Limb (tissue), 2 donors: ENCODE measurements at regions not wholly inside any gene's neighbourhood (a gene's known extent, or its start where the extent isn't known, plus 50 kb on each side); places are given as distances from the start of the nearest gene placed in this dataset.

ENCODE experiments used
- DNase-seq, 2 donors: peaks; one replicate each; pipeline ENCODE4 v3.0.0-alpha.2; 2016; ENCODE audit errors: extremely low spot score in 2 of 2

DNA sequence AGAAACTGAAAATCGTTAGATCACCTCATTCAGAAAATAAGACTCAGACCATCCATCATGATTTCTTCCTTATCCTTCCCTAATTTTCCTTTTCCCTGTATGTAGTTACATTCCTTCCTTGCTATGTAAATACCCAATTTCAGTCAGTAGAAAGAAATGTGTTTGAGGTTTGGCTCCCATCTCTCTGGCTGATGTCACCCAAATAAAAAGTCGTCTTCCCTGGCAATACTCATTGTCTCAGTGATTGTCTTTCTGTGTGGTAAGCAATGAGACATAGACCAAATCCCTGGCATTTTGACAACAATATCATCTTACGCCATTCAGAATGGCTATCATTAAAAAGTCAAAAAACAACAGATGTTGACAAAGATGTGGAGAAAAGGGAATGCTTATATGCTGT lies 303.9 kb upstream of the EDIL3 start:
- DNase-seq, result no peak

GRCh38 chr5:84685121-84685894 lies 300.6 kb upstream of the EDIL3 start:
- DNase-seq, result no peak

GRCh38 chr5:84683594-84683993 lies 298.9 kb upstream of the EDIL3 start:
- no peak for DNase-seq

- no peak for DNase-seq
Measured at GRCh38 chr5:84682531-84682930, 297.9 kb upstream of the EDIL3 start.

- no peak for DNase-seq
Measured at GRCh38 chr5:84680908-84681307, 296.2 kb upstream of the EDIL3 start.

DNA sequence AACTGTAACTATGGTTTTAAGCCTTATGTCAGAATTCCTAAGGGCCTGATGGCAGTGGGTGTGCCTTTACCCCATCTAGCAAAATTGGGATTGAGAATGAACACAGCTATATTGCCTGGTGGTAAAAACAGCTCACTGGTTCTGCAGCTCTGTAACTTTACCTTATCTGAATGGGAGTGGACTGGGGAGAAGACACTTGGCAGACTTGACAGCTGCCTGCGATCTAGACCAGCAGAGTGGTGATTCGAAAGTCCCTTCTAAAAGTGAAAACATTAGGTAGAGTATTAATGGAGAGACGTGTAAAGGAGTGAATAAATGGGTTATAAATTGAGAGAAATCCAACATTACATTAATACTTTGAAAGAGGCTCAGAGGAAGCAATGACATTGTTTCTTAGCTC lies 289.1 kb upstream of the EDIL3 start:
- DNase-seq, result no peak

DNA sequence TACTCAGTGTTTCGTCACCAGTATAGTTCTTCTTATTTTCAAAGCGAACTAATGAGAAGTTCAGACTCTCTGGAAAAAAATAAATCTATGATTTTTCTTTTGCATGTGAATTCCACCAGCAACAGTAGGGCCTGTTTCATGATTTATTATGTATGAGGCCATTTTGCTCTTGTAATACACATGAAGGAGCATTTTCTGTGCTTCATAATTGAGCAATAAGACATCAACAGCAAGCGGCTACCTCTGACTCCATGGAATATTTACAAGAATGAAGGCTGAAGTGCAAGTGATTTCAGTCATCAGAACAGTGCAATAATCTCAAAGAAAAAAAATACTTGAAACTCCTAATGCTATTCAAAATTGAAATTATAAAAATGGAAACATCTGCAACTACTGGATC lies 282.9 kb upstream of the EDIL3 start:
- no peak for DNase-seq

DNA sequence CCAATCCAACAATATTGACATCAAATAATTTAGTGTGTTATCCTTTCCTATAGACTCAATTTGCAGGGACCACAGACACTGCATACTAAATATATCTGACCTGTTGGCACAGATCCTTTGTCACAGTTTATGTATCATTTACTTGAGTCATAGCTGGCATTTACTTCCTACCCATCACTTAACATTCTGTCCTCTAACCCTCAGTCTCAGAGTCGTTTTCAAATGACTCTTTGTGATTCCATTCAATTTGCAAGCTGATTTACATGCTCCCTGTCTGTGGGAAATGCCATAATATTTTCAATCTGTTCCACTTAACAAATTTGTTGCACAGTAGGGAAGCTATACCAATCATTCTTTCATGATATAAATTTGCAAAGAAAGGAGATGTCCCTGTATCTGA lies 265.7 kb upstream of the EDIL3 start:
- DNase-seq, result no peak

DNA sequence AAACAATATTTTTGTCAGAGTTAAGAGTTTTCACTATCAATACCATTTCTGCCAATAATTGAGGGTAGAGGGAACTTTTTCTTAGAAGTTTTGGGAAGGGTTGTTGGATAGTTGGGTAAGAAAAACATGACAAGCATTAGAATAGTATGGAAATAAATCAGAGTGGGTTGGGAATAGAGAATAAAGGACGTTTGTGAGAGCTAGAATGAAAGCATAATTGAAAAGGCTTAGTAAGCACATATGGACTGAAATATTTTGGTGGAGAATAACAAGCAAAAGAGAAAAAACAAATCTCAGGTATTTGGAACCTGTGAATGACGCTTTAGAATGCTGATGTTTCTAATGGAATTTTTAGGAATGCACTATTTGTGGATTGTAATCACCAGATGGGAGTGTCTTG lies 262.9 kb upstream of the EDIL3 start:
- no peak for DNase-seq

- no peak for DNase-seq
Measured at GRCh38 chr5:84642795-84643194, 258.1 kb upstream of the EDIL3 start.

GRCh38 chr5:84642324-84642723 lies 257.6 kb upstream of the EDIL3 start:
- DNase-seq, result no peak

DNA sequence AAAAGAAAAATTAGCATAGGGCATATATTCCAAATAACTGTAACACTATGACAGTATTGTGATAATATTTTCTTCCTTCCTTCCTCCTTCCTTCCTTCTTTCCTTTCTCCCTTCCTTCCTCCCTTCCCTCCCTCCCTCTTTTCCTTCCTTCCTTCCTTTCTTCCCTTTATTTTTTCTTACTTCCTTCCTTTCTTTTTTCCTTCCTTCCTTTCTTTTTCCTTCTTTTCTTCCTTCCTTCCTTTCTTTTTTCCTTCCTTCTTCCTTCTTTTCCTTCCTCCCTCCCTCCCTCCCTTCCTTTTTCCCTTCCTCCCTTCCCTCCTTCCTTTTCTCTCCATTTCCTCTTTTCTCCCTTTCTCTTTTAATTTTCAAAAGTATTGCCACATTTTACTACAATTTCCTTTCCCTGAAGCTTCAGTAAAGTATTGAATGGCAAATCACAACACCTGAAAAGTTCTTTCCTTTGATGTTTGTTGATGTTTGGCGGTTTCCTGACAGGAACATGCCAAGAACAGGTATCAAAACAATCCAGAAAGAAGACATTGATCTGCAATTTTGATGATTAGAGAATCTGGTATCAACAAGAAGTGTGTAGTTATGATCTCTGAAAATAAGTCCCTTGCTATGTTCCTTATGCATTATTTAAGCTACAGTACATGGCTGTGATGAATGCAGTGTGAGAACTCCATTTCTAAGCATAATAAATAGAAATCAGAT lies 253.1 kb upstream of the EDIL3 start:
- no peak for DNase-seq

GRCh38 chr5:84635235-84636055 lies 250.8 kb upstream of the EDIL3 start:
- no peak for DNase-seq

DNA sequence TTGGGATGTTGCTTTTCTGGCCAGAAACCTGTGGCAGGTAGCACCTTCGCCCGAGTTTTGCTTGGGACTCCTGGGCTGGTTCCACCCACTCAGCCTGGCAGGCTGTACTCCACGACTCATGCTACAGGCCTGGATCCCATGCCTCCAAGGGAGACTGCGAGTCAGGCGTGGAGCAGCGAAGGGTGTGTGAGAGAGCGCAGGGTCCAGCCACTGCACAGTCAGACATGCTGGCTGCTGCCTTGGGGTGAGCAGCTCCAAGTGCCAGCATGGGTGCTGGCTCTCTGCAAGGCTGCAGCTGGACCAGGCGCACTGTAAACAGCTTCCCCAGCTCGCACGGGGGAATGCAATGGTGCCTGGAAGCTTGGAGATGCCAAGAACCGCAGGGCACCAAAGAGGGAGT lies 249.6 kb upstream of the EDIL3 start:
- DNase-seq, result no peak

GRCh38 chr5:84632418-84632817 lies 247.7 kb upstream of the EDIL3 start:
- no peak for DNase-seq

DNA sequence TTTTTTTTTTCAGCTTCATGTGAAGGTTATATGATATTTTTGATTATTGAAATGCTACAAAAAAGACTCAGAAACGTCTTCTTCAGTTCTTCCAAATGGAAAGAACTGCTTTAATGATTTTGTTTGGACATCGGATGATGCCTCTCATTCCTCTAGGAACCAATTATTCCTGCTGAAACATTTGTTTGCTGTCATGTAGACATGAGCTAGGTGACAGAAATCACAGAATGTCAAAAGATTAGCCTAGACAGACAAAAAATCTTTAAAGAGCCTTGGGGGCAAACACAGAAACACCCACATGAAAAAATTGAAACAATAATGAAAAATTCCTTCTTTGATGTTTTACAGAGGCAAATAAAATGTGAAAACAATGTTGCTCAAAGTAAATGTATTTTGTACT lies 244.2 kb upstream of the EDIL3 start:
- DNase-seq, result no peak

- DNase-seq, result no peak
Measured at GRCh38 chr5:84623019-84623418, 238.3 kb upstream of the EDIL3 start.

DNA sequence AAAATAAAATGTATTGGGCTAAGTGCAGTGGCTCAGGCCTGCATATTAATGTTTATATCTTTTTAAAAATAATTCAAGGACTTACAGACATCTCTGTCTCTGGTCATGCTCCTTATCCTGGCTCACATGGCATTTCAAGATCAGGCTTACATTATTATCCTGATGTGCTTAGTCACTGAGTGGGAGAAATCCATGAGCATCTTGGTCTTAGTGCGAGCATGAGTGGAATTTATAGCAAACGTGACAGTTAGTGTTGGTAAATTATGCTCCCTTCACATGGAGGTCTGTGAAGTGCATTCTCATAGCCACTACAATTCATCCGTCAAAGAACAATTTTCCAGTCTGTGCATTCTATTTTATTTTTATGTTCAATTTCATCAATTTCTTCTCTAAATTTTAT lies 237.8 kb upstream of the EDIL3 start:
- DNase-seq, result no peak

DNA sequence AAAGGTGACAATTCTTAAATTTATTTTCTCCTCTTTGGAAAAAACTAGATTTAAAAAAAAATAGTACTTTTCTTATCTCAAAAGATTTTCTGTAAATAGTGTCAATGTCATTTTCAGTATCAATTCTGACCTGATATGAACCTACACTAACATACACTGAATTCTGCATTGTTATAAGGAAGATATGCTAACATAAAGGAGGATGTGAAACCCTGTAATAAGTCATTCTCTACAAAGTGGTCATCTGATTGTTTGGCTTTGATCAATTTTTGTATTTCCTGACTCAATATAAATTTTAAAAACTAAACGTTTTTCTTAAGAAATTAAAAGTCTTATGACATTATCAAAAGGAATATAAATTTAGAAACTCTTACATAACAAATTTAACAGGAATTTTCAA lies 233.6 kb upstream of the EDIL3 start:
- no peak for DNase-seq

GRCh38 chr5:84614906-84615305 lies 230.2 kb upstream of the EDIL3 start:
- no peak for DNase-seq

DNA sequence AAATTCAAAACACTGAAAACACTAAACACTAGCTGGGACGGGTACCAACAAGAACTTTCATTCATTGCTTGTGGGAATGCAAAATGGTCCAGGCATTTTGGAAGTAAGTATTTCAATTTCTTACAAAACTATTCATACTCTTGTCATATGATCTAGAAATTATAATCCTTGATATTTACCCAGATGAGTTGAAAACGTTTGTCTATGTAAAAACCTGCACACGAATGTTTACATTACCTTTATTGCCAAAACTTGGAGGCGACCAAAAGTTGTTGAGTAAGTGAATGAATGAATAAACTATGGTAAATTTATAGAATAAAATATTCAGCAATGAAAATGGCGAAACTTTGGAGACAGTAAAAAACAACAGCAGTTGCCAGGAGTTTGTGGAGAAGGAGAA lies 222.1 kb upstream of the EDIL3 start:
- no peak for DNase-seq

- no peak for DNase-seq
Measured at GRCh38 chr5:84605241-84605640, 220.6 kb upstream of the EDIL3 start.
